LNCaP clone FGC (cell line): ENCODE measurements at regions not wholly inside any gene's neighbourhood (a gene's known extent, or its start where the extent isn't known, plus 50 kb on each side); places are given as distances from the start of the nearest gene placed in this dataset.
"Not testable (repeated sequence)": the region's sequence is repeated elsewhere in the genome, so short reads cannot be mapped to it uniquely, and the experiment has no call there.

Experiments used
- DNase-seq: peaks from one replicate; pipeline ENCODE4 v3.0.0-alpha.2; 2011; ENCODE audit warnings: low read depth
- H3K4me3 ChIP-seq: 2 replicates; pipeline ENCODE4 v1.5.1; 2011; ENCODE audit warnings: mild to moderate bottlenecking, low read depth, low read length, control low read depth
- CTCF ChIP-seq: IDR thresholded peaks from 2 replicates; pipeline ENCODE4 v1.5.1; 2012; ENCODE audit warnings: mild to moderate bottlenecking; ENCODE audit not compliant: control insufficient read depth, insufficient read depth; ENCODE audit errors: extremely low read depth

DNA sequence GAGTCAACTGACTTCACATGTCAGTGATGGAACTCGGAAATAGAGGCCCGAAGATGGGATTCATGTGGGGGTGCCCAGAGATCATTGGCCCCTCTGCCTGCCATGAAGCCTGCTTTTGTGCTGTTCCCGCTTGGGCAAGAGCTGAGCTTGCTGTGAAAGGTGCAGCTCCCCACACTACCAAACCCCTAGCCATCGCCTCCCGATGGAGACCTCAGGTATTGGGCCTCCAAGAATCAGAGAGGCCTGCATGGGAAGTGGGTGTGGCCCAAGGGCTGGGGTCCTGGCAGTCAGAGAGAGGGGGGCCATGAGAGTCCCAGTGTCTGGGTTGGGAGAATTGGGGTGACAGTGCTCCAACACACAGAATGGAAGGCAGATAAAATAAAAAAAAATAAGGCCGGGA, 160.9 kb downstream of the SOD2 start:
- TF ChIP-seq CTCF, result no peak
- H3K4me3 ChIP-seq, result no peak overlapping the region
- no peak for DNase-seq

- TF ChIP-seq CTCF, result no peak
- H3K4me3 ChIP-seq, result no peak overlapping the region
- DNase-seq, result no peak
Observed at GRCh38 chr6:159529934-159530333, 163.1 kb downstream of the SOD2 start.

GRCh38 chr6:159527351-159527750, 165.7 kb downstream of the SOD2 start:
- H3K4me3 ChIP-seq, result no peak overlapping the region
- DNase-seq, result no peak
- no peak for TF ChIP-seq CTCF

- TF ChIP-seq CTCF, result no peak
- no peak overlapping the region for H3K4me3 ChIP-seq
- no peak for DNase-seq
Observed at GRCh38 chr6:159525445-159526025, 167.5 kb downstream of the SOD2 start.

- no peak for DNase-seq
- no peak for TF ChIP-seq CTCF
Observed at GRCh38 chr6:159522877-159523547, 170.0 kb downstream of the SOD2 start.

DNA sequence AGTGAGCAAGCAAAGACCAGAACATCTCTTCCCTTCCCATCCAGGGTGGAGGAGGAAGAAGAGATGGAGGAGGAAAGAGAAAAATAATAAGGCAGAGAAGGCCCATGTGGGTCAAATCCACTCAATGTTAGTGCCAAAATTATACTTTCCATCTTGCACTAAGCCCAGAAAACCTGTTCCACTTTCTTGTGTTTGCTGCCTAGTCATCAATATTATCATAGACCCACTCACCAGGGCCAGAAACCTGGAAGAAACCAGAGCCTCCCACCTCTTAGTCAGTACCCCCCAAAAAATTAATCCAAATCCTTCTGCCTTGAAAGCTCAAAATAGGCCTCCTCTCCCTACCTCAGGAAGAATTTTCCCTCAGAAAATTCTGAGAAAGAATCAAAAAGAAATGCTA, 171.1 kb downstream of the SOD2 start:
- H3K4me3 ChIP-seq, result no peak overlapping the region
- no peak for DNase-seq
- TF ChIP-seq CTCF, result no peak

More at GRCh38 chr6:159522877-159523547, 170.0 kb downstream of the SOD2 start:
- H3K4me3 ChIP-seq, result no peak overlapping the region

DNA sequence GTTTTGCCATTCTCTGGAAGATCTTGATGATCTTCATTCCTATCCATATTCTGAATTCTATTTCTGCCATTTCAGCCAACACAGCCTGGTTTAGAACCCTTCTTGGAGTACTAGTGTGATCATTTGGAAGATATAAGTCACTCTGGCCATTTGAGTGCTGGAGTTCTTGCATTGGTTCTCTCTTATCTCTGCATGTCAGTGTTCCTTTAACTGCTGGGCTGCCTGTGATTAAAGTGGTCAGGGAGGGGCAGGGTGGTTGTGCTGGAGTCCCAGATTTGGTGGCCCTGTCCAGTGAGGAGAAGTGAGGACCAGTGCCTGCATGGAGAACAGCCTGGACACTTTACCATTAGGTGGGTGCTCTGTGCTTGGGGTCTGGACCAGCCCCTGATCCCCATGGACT, 173.0 kb downstream of the SOD2 start:
- no peak for TF ChIP-seq CTCF
- DNase-seq, result no peak
- no peak overlapping the region for H3K4me3 ChIP-seq

DNA sequence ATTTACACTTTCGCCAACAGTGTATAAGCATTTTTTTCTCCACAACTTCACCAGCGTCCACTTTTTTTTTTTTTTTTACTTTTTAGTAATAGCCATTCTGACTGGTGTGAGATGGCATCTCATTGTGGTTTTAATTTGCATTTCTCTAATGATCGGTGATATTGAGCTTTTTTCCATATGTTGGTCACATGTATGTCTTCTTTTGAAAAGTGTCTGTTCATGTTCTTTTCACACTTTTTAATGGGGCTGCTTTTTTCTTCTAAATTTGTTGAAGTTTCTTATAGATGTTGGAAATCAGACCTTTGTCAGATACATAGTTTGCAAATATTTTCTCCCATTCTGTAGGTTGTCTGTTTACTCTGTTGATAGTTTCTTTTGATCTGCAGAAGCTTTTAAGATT, 177.2 kb downstream of the SOD2 start:
- H3K4me3 ChIP-seq, DNase-seq: not testable (repeated sequence)
